ENCODE measurements at regions not wholly inside any gene's neighbourhood (a gene's known extent, or its start where the extent isn't known, plus 50 kb on each side); places are given as distances from the start of the nearest gene placed in this dataset.

GRCh38 chr7:19464751-19465150 lies 244.1 kb downstream of the POLR1F start:
- Mint-ChIP-seq H3K27me3 (ENCODE audit: low read depth) (no peaks in the 10 kb centered on the region; the same call in 1 of the 2 replicates), H3K4me1 (no peaks in the 10 kb centered on the region), H3K4me3 (no peak overlapping the region), H3K27ac (no peak overlapping the region), H3K9me3 (no peaks in the 10 kb centered on the region), H3K36me3 (ENCODE audit: insufficient read depth in 1 of 3, low read depth in 3 of 3) (no peaks in the 10 kb centered on the region)
- no peak overlapping the region for H2BK5ac ChIP-seq (ENCODE audit: insufficient read length, low read length)
- no peak overlapping the region for H2BK120ac ChIP-seq (ENCODE audit: low read depth, low read length, poor library complexity, severe bottlenecking)
- no peak for TF ChIP-seq CTCF (conservative IDR thresholded peaks at IDR 0.05)
- H2AK5ac ChIP-seq (ENCODE audit: insufficient read length, low read length), result no peak overlapping the region
- H2BK15ac ChIP-seq (ENCODE audit: low read depth, low read length), result no peak overlapping the region
- no peak overlapping the region for H4K91ac ChIP-seq (ENCODE audit: insufficient read length, low read depth, low read length)
- no peak overlapping the region for H4K8ac ChIP-seq (replicated peaks; ENCODE audit: insufficient read length, low read depth, low read length)
- no peak overlapping the region for H2BK20ac ChIP-seq (ENCODE audit: low read depth, low read length, poor library complexity, severe bottlenecking)
- no peak overlapping the region for H3K4ac ChIP-seq (ENCODE audit: low read depth, low read length)
- H3K4me2 ChIP-seq (ENCODE audit: insufficient read depth, insufficient read length, low read length), result no peak overlapping the region
- no peak overlapping the region for H3K18ac ChIP-seq (ENCODE audit: insufficient read length, low read depth, low read length)
- H3K79me2 ChIP-seq (ENCODE audit: insufficient read depth, low read length), result no peaks in the 10 kb centered on the region
- no peaks in the 10 kb centered on the region for H3K79me1 ChIP-seq (ENCODE audit: insufficient read depth, low read depth, low read length, poor library complexity, severe bottlenecking)
- H3K56ac ChIP-seq (ENCODE audit: insufficient read length, low read depth, low read length), result no peak overlapping the region
- no peaks in the 10 kb centered on the region for H3K23me2 ChIP-seq (ENCODE audit: insufficient read length, low read depth, low read length, poor library complexity, severe bottlenecking)
- no peaks in the 10 kb centered on the region for H4K20me1 ChIP-seq (ENCODE audit: control insufficient read depth, insufficient read depth, insufficient read length)
- H3K4me1 ChIP-seq (ENCODE audit: insufficient read depth, low read length), result no peaks in the 10 kb centered on the region
- no peak overlapping the region for H3K14ac ChIP-seq (ENCODE audit: insufficient read depth, low read length)
- DNase-seq, result no peak
- no peaks in the 10 kb centered on the region for H3K27me3 ChIP-seq (ENCODE audit: insufficient read depth, low read length)
- H3K9me3 ChIP-seq (ENCODE audit: control insufficient read depth, low read depth, low read length), result no peaks in the 10 kb centered on the region
- H3K23ac ChIP-seq (ENCODE audit: insufficient read length, low read depth, low read length), result no peak overlapping the region
- no peak overlapping the region for H3K9ac ChIP-seq (ENCODE audit: extremely low read depth, insufficient read length, low read length)
- WGBS (ENCODE audit: extremely low coverage, insufficient read length, low lambda C conversion rate), result no CpG with 5 or more reads among the region's 4 CpGs
- no peak overlapping the region for H2BK12ac ChIP-seq (ENCODE audit: insufficient read length, low read depth, low read length)
- no peak overlapping the region for H2AFZ ChIP-seq (ENCODE audit: low read length)
- H3T11ph ChIP-seq (ENCODE audit: low read length), result no peak overlapping the region
- no peak overlapping the region for H4K5ac ChIP-seq (ENCODE audit: insufficient read length, low read depth, low read length)
- no peak overlapping the region for H3K27ac ChIP-seq (ENCODE audit: insufficient read length, low read depth, low read length)
